GM23338 (cell line): ENCODE measurements at regions not wholly inside any gene's neighbourhood (a gene's known extent, or its start where the extent isn't known, plus 50 kb on each side); places are given as distances from the start of the nearest gene placed in this dataset.
A peak's percentile ranks its signal among the peaks of the same experiment; 100 is the strongest.
"Not testable (repeated sequence)": the region's sequence is repeated elsewhere in the genome, so short reads cannot be mapped to it uniquely, and the experiment has no call there.

Experiments
- ATAC-seq: fragments of 200-7000 bp; cut with Tn5 transposase; 3 replicates; pipeline ENCODE4 v1.9.1; 2020
- DNase-seq: peaks from one replicate; pipeline ENCODE4 v3.0.0-alpha.2; 2015; ENCODE audit warnings: low spot score
- H2AFZ ChIP-seq: fragments of 200-600 bp; sonication (generic); 2 replicates; pipeline ENCODE4 v1.8.0; 2016; ENCODE audit warnings: antibody characterized with exemption, mild to moderate bottlenecking, moderate library complexity
- H3F3A ChIP-seq: fragments of 200-600 bp; sonication (generic); replicated peaks from 2 replicates; pipeline ENCODE4 v1.8.0; 2017; ENCODE audit warnings: antibody characterized with exemption, mixed run types, low read depth
- H3K27ac ChIP-seq: fragments of 200-600 bp; sonication (generic); 2 replicates; pipeline ENCODE4 v1.6.1; 2016; ENCODE audit warnings: low read depth
- H3K27me3 ChIP-seq: fragments of 200-600 bp; sonication (generic); 2 replicates; pipeline ENCODE4 v1.8.0; 2016; ENCODE audit warnings: mild to moderate bottlenecking, mixed run types, moderate library complexity; ENCODE audit not compliant: insufficient read depth
- H3K36me3 ChIP-seq: fragments of 200-600 bp; sonication (generic); 2 replicates; pipeline ENCODE4 v1.8.0; 2016; ENCODE audit warnings: mild to moderate bottlenecking; ENCODE audit not compliant: insufficient read depth
- H3K4me1 ChIP-seq: fragments of 200-600 bp; sonication (generic); 2 replicates; pipeline ENCODE4 v1.8.0; 2016; ENCODE audit warnings: mild to moderate bottlenecking, moderate library complexity; ENCODE audit not compliant: insufficient read depth
- H3K4me2 ChIP-seq: fragments of 200-600 bp; sonication (generic); 2 replicates; pipeline ENCODE4 v1.7.1; 2017; ENCODE audit warnings: mixed run types
- H3K4me3 ChIP-seq: fragments of 200-600 bp; sonication (generic); 2 replicates; pipeline ENCODE4 v1.6.1; 2016; ENCODE audit warnings: mixed run types
- H3K79me2 ChIP-seq: fragments of 200-600 bp; sonication (generic); replicated peaks from 2 replicates; pipeline ENCODE4 v1.8.0; 2017; ENCODE audit warnings: mild to moderate bottlenecking; ENCODE audit not compliant: insufficient read depth
- H3K9me2 ChIP-seq: fragments of 200-600 bp; sonication (generic); 2 replicates; pipeline ENCODE4 v1.8.0; 2017; ENCODE audit not compliant: insufficient read depth
- H4K20me1 ChIP-seq: fragments of 200-600 bp; sonication (generic); replicated peaks from 2 replicates; pipeline ENCODE4 v1.8.0; 2017; ENCODE audit warnings: mild to moderate bottlenecking; ENCODE audit not compliant: insufficient read depth
- H3K27ac Mint-ChIP-seq: 2 replicates; pipeline ENCODE4 v1.8.0; 2020; ENCODE audit warnings: inconsistent platforms, mild to moderate bottlenecking, moderate library complexity, mixed read lengths
- H3K27me3 Mint-ChIP-seq: 3 replicates; pipeline ENCODE4 v1.8.0; 2022; ENCODE audit warnings: low read depth, mild to moderate bottlenecking, moderate library complexity, mixed read lengths, inconsistent platforms; ENCODE audit not compliant: insufficient read depth, poor library complexity
- H3K36me3 Mint-ChIP-seq: 3 replicates; pipeline ENCODE4 v1.8.0; 2021; ENCODE audit warnings: low read depth, mild to moderate bottlenecking, inconsistent platforms, moderate library complexity, mixed read lengths
- H3K4me1 Mint-ChIP-seq: 3 replicates; pipeline ENCODE4 v1.8.0; 2020; ENCODE audit warnings: mild to moderate bottlenecking, inconsistent platforms, mixed read lengths
- H3K4me3 Mint-ChIP-seq: 3 replicates; pipeline ENCODE4 v1.8.0; 2021; ENCODE audit warnings: moderate library complexity, mild to moderate bottlenecking, inconsistent platforms, mixed read lengths
- H3K9me3 Mint-ChIP-seq: 3 replicates; pipeline ENCODE4 v1.8.0; 2020; ENCODE audit warnings: moderate library complexity, mild to moderate bottlenecking, inconsistent platforms, mixed read lengths
- CREB1 ChIP-seq: fragments of 250-450 bp; sonication (Bioruptor Pico); IDR thresholded peaks from 2 replicates; pipeline ENCODE4 v1.5.0; 2020; ENCODE audit warnings: low read depth, mild to moderate bottlenecking, moderate library complexity
- CTCF ChIP-seq, 2 experiments: fragments of 200-600 bp in 1 of 2; sonication (generic) in 1 of 2; conservative IDR thresholded peaks; 2 replicates each; pipeline versions ENCODE4 v1.5.1 to v1.6.1; 2016 to 2017; ENCODE audit warnings: antibody characterized with exemption in 2 of 2, low read depth in 2 of 2, mild to moderate bottlenecking in 2 of 2, moderate library complexity in 1 of 2
- ETS1 ChIP-seq: IDR thresholded peaks from 2 replicates; pipeline ENCODE4 v1.6.1; 2016; ENCODE audit warnings: antibody characterized with exemption
- EZH2 ChIP-seq: fragments of 200-600 bp; sonication (generic); IDR thresholded peaks from one replicate; pipeline ENCODE4 v1.8.0; 2017; ENCODE audit warnings: antibody characterized with exemption, mild to moderate bottlenecking, low read depth; ENCODE audit not compliant: unreplicated experiment
- EZH2phosphoT487 ChIP-seq: fragments of 200-600 bp; sonication (generic); IDR thresholded peaks from one replicate; pipeline ENCODE4 v1.8.1; 2018; ENCODE audit warnings: antibody characterized with exemption; ENCODE audit not compliant: unreplicated experiment
- JUNB ChIP-seq: IDR thresholded peaks from one replicate; pipeline ENCODE4 v1.6.1; 2016; ENCODE audit warnings: antibody characterized with exemption; ENCODE audit not compliant: unreplicated experiment
- NANOG ChIP-seq: IDR thresholded peaks from 2 replicates; pipeline ENCODE4 v1.6.1; 2016; ENCODE audit warnings: antibody characterized with exemption, borderline replicate concordance
- POLR2AphosphoS5 ChIP-seq: IDR thresholded peaks from 2 replicates; pipeline ENCODE4 v1.6.1; 2016; ENCODE audit warnings: antibody characterized with exemption, low read depth
- REST ChIP-seq: IDR thresholded peaks from one replicate; pipeline ENCODE4 v1.6.1; 2018; ENCODE audit warnings: antibody characterized with exemption; ENCODE audit not compliant: unreplicated experiment
- STAT1 ChIP-seq: IDR thresholded peaks from one replicate; pipeline ENCODE4 v1.6.1; 2016; ENCODE audit warnings: antibody characterized with exemption; ENCODE audit not compliant: unreplicated experiment
- ZNF114 ChIP-seq: fragments of 250-450 bp; sonication (Bioruptor Pico); IDR thresholded peaks from 2 replicates; pipeline ENCODE4 v1.5.0; 2020; ENCODE audit warnings: mild to moderate bottlenecking, moderate library complexity
- ZNF331 ChIP-seq: fragments of 250-450 bp; sonication (Bioruptor Pico); IDR thresholded peaks from 2 replicates; pipeline ENCODE4 v1.5.0; 2020; ENCODE audit warnings: low read depth, mild to moderate bottlenecking, moderate library complexity

DNA sequence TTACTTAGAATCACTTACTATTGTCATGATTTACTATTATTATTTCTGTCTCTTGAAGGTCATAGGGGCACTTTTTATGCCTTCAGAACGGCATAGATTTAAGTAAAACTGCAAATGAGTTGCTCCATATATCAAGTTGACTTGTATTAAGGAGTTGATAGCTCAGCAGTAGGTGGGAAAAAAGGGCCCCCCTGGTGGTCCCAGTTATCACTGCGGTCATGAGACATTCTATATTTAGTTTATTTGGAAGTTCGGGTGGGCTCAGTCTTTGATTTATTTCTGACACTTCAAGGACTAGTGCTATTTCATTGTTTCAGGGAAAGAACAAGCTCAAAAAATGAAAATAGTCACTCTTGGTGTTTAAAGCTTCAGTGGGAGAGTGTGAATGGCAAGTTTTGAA, 159.3 kb downstream of the SLC24A2 start:
- Histone ChIP-seq H3K36me3 (no peaks in the 10 kb centered on the region), H3K4me3 (no peak overlapping the region), H3K27ac (no peak overlapping the region), H3K4me1 (peaks cover 10% of the 10 kb centered on the region), H2AFZ (no peak overlapping the region), H3K79me2 (no peaks in the 10 kb centered on the region), H4K20me1 (no peaks in the 10 kb centered on the region), H3K9me2 (no peaks in the 10 kb centered on the region), H3F3A (no peaks in the 10 kb centered on the region), H3K27me3 (no peaks in the 10 kb centered on the region), H3K4me2 (no peak overlapping the region)
- DNase-seq (peak; percentile 47), ATAC-seq (peak; percentile 38; the same call in 2 of the 3 replicates)
- Mint-ChIP-seq H3K4me3 (no peak overlapping the region), H3K27ac (no peak overlapping the region), H3K36me3 (no peaks in the 10 kb centered on the region), H3K27me3 (peaks cover 1% of the 10 kb centered on the region), H3K9me3 (no peaks in the 10 kb centered on the region), H3K4me1 (peaks cover 7% of the 10 kb centered on the region; the same call in 2 of the 3 replicates)
- no peak for TF ChIP-seq CREB1 (CRISPR knock-in tag)
- peak; percentile 35 to 67 for TF ChIP-seq CTCF (conservative IDR thresholded peaks at IDR 0.05; ENCODE audit: low read depth in 2 of 2)

DNA sequence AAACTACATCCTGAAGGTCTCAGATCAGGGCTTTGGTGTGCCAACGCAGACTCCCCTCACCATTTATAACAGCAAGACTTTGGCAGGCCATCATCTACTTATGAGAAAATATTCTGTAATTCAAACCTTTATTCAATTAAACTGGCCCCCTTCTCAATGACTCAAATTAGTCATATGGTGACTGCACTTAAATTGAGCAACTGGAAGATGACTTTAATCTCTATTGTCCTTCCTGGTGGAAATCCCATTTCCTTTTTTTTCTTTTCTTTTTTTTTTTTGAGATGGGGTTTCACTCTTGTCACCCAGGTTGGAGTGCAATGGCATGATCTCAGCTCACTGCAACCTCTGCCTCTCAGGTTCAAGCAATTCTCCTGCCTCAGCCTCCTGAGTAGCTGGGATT, 163.4 kb downstream of the SLC24A2 start:
- not testable (repeated sequence) for H3K79me2 ChIP-seq, H3F3A ChIP-seq, H3K27ac Mint-ChIP-seq, H3K4me3 Mint-ChIP-seq, H3K27me3 Mint-ChIP-seq, H3K27me3 ChIP-seq, H3K27ac ChIP-seq, H3K4me2 ChIP-seq, ATAC-seq, H3K36me3 Mint-ChIP-seq, H4K20me1 ChIP-seq, H3K36me3 ChIP-seq, H3K9me3 Mint-ChIP-seq, DNase-seq, H3K4me1 Mint-ChIP-seq, H3K9me2 ChIP-seq, H2AFZ ChIP-seq, H3K4me1 ChIP-seq, H3K4me3 ChIP-seq

DNA sequence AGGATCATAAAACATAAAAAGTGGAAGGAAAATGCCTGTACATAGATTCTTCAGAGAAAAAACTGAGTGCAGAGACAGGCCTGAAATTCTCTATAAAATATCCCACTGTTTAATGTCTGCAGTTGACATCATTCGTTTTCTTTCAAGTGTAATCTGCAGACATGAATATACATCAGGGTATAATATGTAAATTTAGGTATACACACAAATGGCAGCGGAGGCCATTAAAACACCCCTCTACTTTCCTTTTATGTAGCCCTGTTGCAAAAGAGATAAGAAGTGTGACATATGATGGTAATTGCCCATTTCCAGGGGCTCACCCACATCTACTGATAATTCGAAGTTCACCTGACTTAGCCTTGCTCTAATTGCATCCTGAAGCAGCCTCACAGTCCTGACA, 164.3 kb downstream of the SLC24A2 start:
- H3K4me3 Mint-ChIP-seq: no peak overlapping the region
- no peak overlapping the region for H3K27ac Mint-ChIP-seq
- H3K27me3 Mint-ChIP-seq: peaks cover 1% of the 10 kb centered on the region
- TF ChIP-seq ETS1 (no peak), POLR2AphosphoS5 (no peak), NANOG (no peak), JUNB (no peak), EZH2phosphoT487 (no peak), CREB1 (CRISPR knock-in tag) (no peak), EZH2 (no peak), ZNF331 (no peak), REST (no peak), CTCF (conservative IDR thresholded peaks at IDR 0.05; ENCODE audit: low read depth in 2 of 2) (no peak), STAT1 (no peak), ZNF114 (CRISPR knock-in tag) (no peak)
- H3K79me2 ChIP-seq: no peaks in the 10 kb centered on the region
- no peaks in the 10 kb centered on the region for H3F3A ChIP-seq
- H3K36me3 ChIP-seq: no peaks in the 10 kb centered on the region
- no peak overlapping the region for H3K27ac ChIP-seq
- no peak for DNase-seq
- H3K9me3 Mint-ChIP-seq: no peaks in the 10 kb centered on the region
- H3K9me2 ChIP-seq: no peaks in the 10 kb centered on the region
- no peak for ATAC-seq
- H3K4me2 ChIP-seq: no peak overlapping the region
- no peaks in the 10 kb centered on the region for H4K20me1 ChIP-seq
- no peak overlapping the region for H3K4me3 ChIP-seq
- H3K4me1 Mint-ChIP-seq: no peaks in the 10 kb centered on the region
- H3K27me3 ChIP-seq: no peaks in the 10 kb centered on the region
- H3K4me1 ChIP-seq: no peaks in the 10 kb centered on the region
- no peaks in the 10 kb centered on the region for H3K36me3 Mint-ChIP-seq
- H2AFZ ChIP-seq: no peak overlapping the region
